ENCODE measurements at regions not wholly inside any gene's neighbourhood (a gene's known extent, or its start where the extent isn't known, plus 50 kb on each side); places are given as distances from the start of the nearest gene placed in this dataset.

GRCh38 chr18:22488554-22488953, 70.8 kb upstream of the CTAGE1 start:
- TF ChIP-seq CTCF (IDR thresholded peaks at IDR 0.05 in 2 of 3, conservative IDR thresholded peaks at IDR 0.05 in 1 of 3; ENCODE audit: borderline replicate concordance in 1 of 3, insufficient read depth in 1 of 3, low read depth in 2 of 3, low read length in 2 of 3) (no peak), ZFX (IDR thresholded peaks at IDR 0.05) (no peak)

All from HCT116 (cell line).